Upper lobe of right lung (tissue), 1 donor: ENCODE measurements at regions not wholly inside any gene's neighbourhood (a gene's known extent, or its start where the extent isn't known, plus 50 kb on each side); places are given as distances from the start of the nearest gene placed in this dataset.

Experiments used
- ATAC-seq: fragments of 200-7000 bp; cut with Tn5 transposase; one replicate; pipeline ENCODE4 v1.9.1; 2020; ENCODE audit warnings: mild to moderate bottlenecking, moderate library complexity
- DNase-seq: peaks from one replicate; pipeline ENCODE4 v3.0.0-alpha.2; 2020
- H3K27ac ChIP-seq: fragments of 200-600 bp; one replicate; pipeline ENCODE4 v1.8.0; 2022
- H3K27me3 ChIP-seq: fragments of 200-600 bp; one replicate; pipeline ENCODE4 v1.8.0; 2022; ENCODE audit warnings: mild to moderate bottlenecking
- H3K36me3 ChIP-seq: fragments of 200-600 bp; one replicate; pipeline ENCODE4 v1.8.0; 2022
- H3K4me1 ChIP-seq: fragments of 200-600 bp; one replicate; pipeline ENCODE4 v1.8.0; 2022
- H3K4me3 ChIP-seq: fragments of 200-600 bp; one replicate; pipeline ENCODE4 v1.8.0; 2022; ENCODE audit warnings: mild to moderate bottlenecking
- H3K9me3 ChIP-seq: fragments of 200-600 bp; one replicate; pipeline ENCODE4 v1.8.0; 2022
- CTCF ChIP-seq: fragments of 200-600 bp; IDR thresholded peaks from one replicate; pipeline ENCODE4 v1.8.0; 2022; ENCODE audit warnings: antibody characterized with exemption
- intact Hi-C: fragments of 100-400 bp; cut with DNase I; formaldehyde crosslinking; loops from one replicate; pipeline ENCODE4 v1.11.0; 2022
- donor health status: DM: no; HTN: yes; CAD: no; lungs with severe emphysema.

GRCh38 chr9:32837551-32838058 is 54.3 kb downstream of the TMEM215 start:
- TF ChIP-seq CTCF = no peak
- DNase-seq (no peak), ATAC-seq (no peak)
- Histone ChIP-seq H3K9me3 (no peaks in the 10 kb centered on the region), H3K27me3 (no peaks in the 10 kb centered on the region), H3K36me3 (no peaks in the 10 kb centered on the region), H3K4me1 (no peaks in the 10 kb centered on the region), H3K4me3 (no peak overlapping the region), H3K27ac (no peak overlapping the region)
- intact Hi-C loops = no loop called here

GRCh38 chr9:32839013-32839885 is 55.9 kb downstream of the TMEM215 start:
- H3K36me3 ChIP-seq = no peaks in the 10 kb centered on the region
- H3K4me1 ChIP-seq = no peaks in the 10 kb centered on the region
- no peak for TF ChIP-seq CTCF
- no peaks in the 10 kb centered on the region for H3K27me3 ChIP-seq
- DNase-seq (no peak), ATAC-seq (no peak)
- no peak overlapping the region for H3K27ac ChIP-seq
- no peak overlapping the region for H3K4me3 ChIP-seq
- H3K9me3 ChIP-seq = no peaks in the 10 kb centered on the region
- intact Hi-C loops = no loop called here

GRCh38 chr9:32841314-32841713 is 58.0 kb downstream of the TMEM215 start:
- DNase-seq = no peak
- no peaks in the 10 kb centered on the region for H3K36me3 ChIP-seq
- H3K27me3 ChIP-seq = no peaks in the 10 kb centered on the region
- no peak overlapping the region for H3K4me3 ChIP-seq
- ATAC-seq = no peak
- H3K4me1 ChIP-seq = no peaks in the 10 kb centered on the region
- no peaks in the 10 kb centered on the region for H3K9me3 ChIP-seq
- no peak for TF ChIP-seq CTCF
- H3K27ac ChIP-seq = no peak overlapping the region
- intact Hi-C loops = no loop called here

GRCh38 chr9:32843295-32843694 is 60.0 kb downstream of the TMEM215 start:
- Histone ChIP-seq H3K27me3 (no peaks in the 10 kb centered on the region), H3K36me3 (no peaks in the 10 kb centered on the region), H3K4me3 (no peak overlapping the region), H3K27ac (no peak overlapping the region), H3K4me1 (no peaks in the 10 kb centered on the region), H3K9me3 (no peaks in the 10 kb centered on the region)
- no peak for TF ChIP-seq CTCF
- intact Hi-C loops = no loop called here
- ATAC-seq = no peak
- DNase-seq = no peak

- H3K36me3 ChIP-seq = no peaks in the 10 kb centered on the region
- no peaks in the 10 kb centered on the region for H3K9me3 ChIP-seq
- H3K4me3 ChIP-seq = no peak overlapping the region
- DNase-seq (no peak), ATAC-seq (no peak)
- intact Hi-C loops = no loop called here
- H3K27ac ChIP-seq = no peak overlapping the region
- H3K4me1 ChIP-seq = no peaks in the 10 kb centered on the region
- TF ChIP-seq CTCF = no peak
- H3K27me3 ChIP-seq = no peaks in the 10 kb centered on the region
These were observed 60.9 kb downstream of the TMEM215 start for GRCh38 chr9:32844259-32844658.
